Heart left ventricle (tissue), 16 donors: ENCODE measurements at regions not wholly inside any gene's neighbourhood (a gene's known extent, or its start where the extent isn't known, plus 50 kb on each side); places are given as distances from the start of the nearest gene placed in this dataset.

Experiments used
- ATAC-seq, 4 donors: fragments of 200-7000 bp; cut with Tn5 transposase; one replicate each; pipeline ENCODE4 v1.9.1; 2020 to 2022; ENCODE audit warnings: moderate library complexity in 4 of 4, mild to moderate bottlenecking in 3 of 4, moderate number of reproducible peaks in 1 of 4
- DNase-seq, 5 donors: peaks; one replicate each; pipeline ENCODE4 v3.0.0-alpha.2; 2020
- H3K27ac ChIP-seq, 12 donors: fragments of 200-600 bp; sonication (generic) in 4 of 12; one replicate each; pipeline versions ENCODE4 v1.5.0 to v1.8.0; 2016 to 2022; ENCODE audit warnings: mild to moderate bottlenecking in 2 of 12
- H3K27me3 ChIP-seq, 9 donors: fragments of 200-600 bp; sonication (generic) in 2 of 9; one replicate each; pipeline versions ENCODE4 v1.5.1 to v1.8.0; 2016 to 2022; ENCODE audit warnings: mild to moderate bottlenecking in 3 of 9
- H3K36me3 ChIP-seq, 9 donors: fragments of 200-600 bp; sonication (generic) in 2 of 9; one replicate each; pipeline versions ENCODE4 v1.5.0 to v1.8.0; 2018 to 2022; ENCODE audit warnings: mild to moderate bottlenecking in 2 of 9
- H3K4me1 ChIP-seq, 12 donors: fragments of 200-600 bp; sonication (generic) in 4 of 12; one replicate each; pipeline versions ENCODE4 v1.5.0 to v1.8.0; 2016 to 2022; ENCODE audit warnings: mild to moderate bottlenecking in 3 of 12
- H3K4me3 ChIP-seq, 12 donors: fragments of 200-600 bp; sonication (generic) in 4 of 12; one replicate each; pipeline versions ENCODE4 v1.5.0 to v1.8.0; 2017 to 2022; ENCODE audit warnings: mild to moderate bottlenecking in 9 of 12, moderate library complexity in 4 of 12
- H3K9me3 ChIP-seq, 12 donors: fragments of 200-600 bp; sonication (generic) in 4 of 12; one replicate each; pipeline versions ENCODE4 v1.5.0 to v1.8.0; 2016 to 2022; ENCODE audit warnings: mild to moderate bottlenecking in 1 of 12
- POLR2A ChIP-seq, 2 donors: fragments of 450-650 bp; IDR thresholded peaks; one replicate each; pipeline ENCODE4 v1.6.1; 2017; ENCODE audit warnings: antibody characterized with exemption in 2 of 2, mild to moderate bottlenecking in 2 of 2, moderate library complexity in 2 of 2
- WGBS, 4 donors: extraction: QIAGEN DNeasy Blood & Tissue Kit in 2 of 4; methylation state at CpG; one replicate each; pipeline versions ENCODE4 v1.1.5 to v1.1.7; 2013 to 2018; 5-methylcytosine and 5-hydroxymethylcytosine counted together
- intact Hi-C, 10 donors: fragments of 100-400 bp; cut with DNase I; formaldehyde crosslinking; loops; one replicate each; pipeline versions ENCODE4 v1.11.1 to v1.14.2; 2022
- TF ChIP-seq, protein P1 (sequence below), 12 donors: fragments of 200-600 bp; sonication (generic) in 4 of 12; IDR thresholded peaks; one replicate each; pipeline versions ENCODE4 v1.5.0 to v1.8.0; 2018 to 2022; ENCODE audit warnings: antibody characterized with exemption in 12 of 12, mild to moderate bottlenecking in 5 of 12
- donor health status: ischemic (EF 13 %, LVEDD 7.1; RV severe dilation, severe dysfunction).
- donor health status: healthy with polysubstance abuse.
- donor health status: DM: no; HTN: yes; CAD: no.
- donor health status: DM: no; HTN: no; CAD: no.
- donor health status: ischemic (EF 25% LVEDD 6.9; RV normal size, moderate dysfunction).
- donor health status: ischemic (EF 25% LVEDD 5.7; RV mildly dilated, moderate dysfunction).
- donor health status: healthy.
- donor health status: DM: yes; HTN: yes; CAD: no.
- donor health status: ischemic (EF 35%, LVEDD 5.7; RV mildly dilated, moderate dysfunction).
- donor health status: nonischemic (EF 11% LVEDD 7.7; RV severe dilation, severe dysfunction).
- donor health status: DM: yes; HTN: yes; CAD: no.
- donor health status: PGD.
- donor health status: ischemic (EF 29% LVEDD 5.4; RV normal size, mild dysfunction).
- donor health status: nonischemic (EF 23%, LVEDD 6.1; RV moderate dilation, normal function).

DNA sequence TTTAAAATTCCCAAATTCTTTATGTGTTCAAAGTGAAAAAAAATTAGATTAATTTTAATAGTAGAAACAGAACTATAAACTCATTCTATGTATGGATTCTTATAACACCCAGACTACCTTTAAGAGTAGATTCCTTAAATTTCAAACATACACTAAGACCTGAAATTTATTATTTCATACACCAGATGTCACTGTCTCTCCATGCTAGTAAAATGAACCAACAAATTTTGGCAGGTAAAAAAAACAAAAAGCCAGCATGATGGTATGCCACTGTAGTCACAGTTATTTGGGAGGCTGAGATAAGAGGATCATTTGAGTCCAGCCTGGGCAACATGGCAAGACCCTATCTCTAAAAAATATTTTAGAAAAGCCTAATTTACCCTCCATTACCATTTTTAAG lies 461.3 kb upstream of the NAALADL2 start:
- no peaks in the 10 kb centered on the region for H3K36me3 ChIP-seq
- no peaks in the 10 kb centered on the region for H3K27me3 ChIP-seq
- no peak for ATAC-seq
- H3K9me3 ChIP-seq: peaks cover 0 to 6% (median 0%) of the 10 kb centered on the region in 12 donors
- DNase-seq: no peak
- H3K4me1 ChIP-seq: no peaks in the 10 kb centered on the region
- H3K27ac ChIP-seq: no peak overlapping the region
- intact Hi-C loops: no loop called here
- H3K4me3 ChIP-seq: no peak overlapping the region
- TF ChIP-seq, protein P1, sequence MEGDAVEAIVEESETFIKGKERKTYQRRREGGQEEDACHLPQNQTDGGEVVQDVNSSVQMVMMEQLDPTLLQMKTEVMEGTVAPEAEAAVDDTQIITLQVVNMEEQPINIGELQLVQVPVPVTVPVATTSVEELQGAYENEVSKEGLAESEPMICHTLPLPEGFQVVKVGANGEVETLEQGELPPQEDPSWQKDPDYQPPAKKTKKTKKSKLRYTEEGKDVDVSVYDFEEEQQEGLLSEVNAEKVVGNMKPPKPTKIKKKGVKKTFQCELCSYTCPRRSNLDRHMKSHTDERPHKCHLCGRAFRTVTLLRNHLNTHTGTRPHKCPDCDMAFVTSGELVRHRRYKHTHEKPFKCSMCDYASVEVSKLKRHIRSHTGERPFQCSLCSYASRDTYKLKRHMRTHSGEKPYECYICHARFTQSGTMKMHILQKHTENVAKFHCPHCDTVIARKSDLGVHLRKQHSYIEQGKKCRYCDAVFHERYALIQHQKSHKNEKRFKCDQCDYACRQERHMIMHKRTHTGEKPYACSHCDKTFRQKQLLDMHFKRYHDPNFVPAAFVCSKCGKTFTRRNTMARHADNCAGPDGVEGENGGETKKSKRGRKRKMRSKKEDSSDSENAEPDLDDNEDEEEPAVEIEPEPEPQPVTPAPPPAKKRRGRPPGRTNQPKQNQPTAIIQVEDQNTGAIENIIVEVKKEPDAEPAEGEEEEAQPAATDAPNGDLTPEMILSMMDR (IDR thresholded peaks at IDR 0.05): peak; percentile 21 to 64 (median 52)
- TF ChIP-seq POLR2A (IDR thresholded peaks at IDR 0.05): no peak

GRCh38 chr3:174398761-174399160 lies 460.4 kb upstream of the NAALADL2 start:
- ATAC-seq (no peak), DNase-seq (no peak)
- H3K4me1 ChIP-seq: no peaks in the 10 kb centered on the region
- no peak for TF ChIP-seq POLR2A (IDR thresholded peaks at IDR 0.05)
- TF ChIP-seq, protein P1 (IDR thresholded peaks at IDR 0.05): no peak
- 72 to 84% (median 79%) methylated on average over 1 of the region's 1 CpG for WGBS, 4 donors
- no peaks in the 10 kb centered on the region for H3K27me3 ChIP-seq
- intact Hi-C loops: no loop called here
- peaks cover 0 to 6% (median 0%) of the 10 kb centered on the region in 12 donors for H3K9me3 ChIP-seq
- H3K4me3 ChIP-seq: no peak overlapping the region
- H3K36me3 ChIP-seq: no peaks in the 10 kb centered on the region
- H3K27ac ChIP-seq: no peak overlapping the region

DNA sequence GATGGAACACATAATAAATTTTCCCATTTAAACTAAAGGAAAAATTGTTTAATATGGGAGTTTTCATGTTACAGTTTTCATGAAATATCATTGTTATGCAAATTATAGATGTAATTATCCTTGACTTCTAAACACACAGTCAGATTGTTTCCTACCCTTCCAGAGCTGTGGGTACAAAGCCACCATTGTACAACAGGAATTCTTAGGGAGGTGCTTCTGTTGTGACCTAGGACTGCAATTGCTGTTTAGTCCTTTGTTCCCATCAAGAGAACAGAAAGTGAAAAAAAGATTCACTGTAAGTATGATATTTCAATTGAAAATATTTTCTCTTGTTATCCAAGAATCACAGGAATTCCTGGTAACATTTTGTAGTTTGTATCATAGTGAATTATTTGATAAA lies 455.3 kb upstream of the NAALADL2 start:
- Histone ChIP-seq H3K9me3 (peaks cover 0 to 6% (median 0%) of the 10 kb centered on the region in 12 donors), H3K27me3 (no peaks in the 10 kb centered on the region), H3K4me3 (no peak overlapping the region), H3K36me3 (no peaks in the 10 kb centered on the region), H3K27ac (no peak overlapping the region), H3K4me1 (no peaks in the 10 kb centered on the region)
- no peak for DNase-seq
- TF ChIP-seq POLR2A (IDR thresholded peaks at IDR 0.05): no peak
- TF ChIP-seq, protein P1 (IDR thresholded peaks at IDR 0.05): no peak
- intact Hi-C loops: no loop called here
- no peak for ATAC-seq

- no peak for TF ChIP-seq POLR2A (IDR thresholded peaks at IDR 0.05)
- TF ChIP-seq, protein P1 (IDR thresholded peaks at IDR 0.05): no peak
- Histone ChIP-seq H3K9me3 (no peaks in the 10 kb centered on the region), H3K4me1 (no peaks in the 10 kb centered on the region), H3K27me3 (no peaks in the 10 kb centered on the region), H3K27ac (no peak overlapping the region), H3K36me3 (no peaks in the 10 kb centered on the region), H3K4me3 (no peak overlapping the region)
- DNase-seq (peak in 1 of 5 donors; percentile 32), ATAC-seq (no peak)
- WGBS, 4 donors: 76 to 93% (median 86%) methylated on average over 14 of the region's 14 CpGs
- intact Hi-C loops: no loop called here
These were observed 450.8 kb upstream of the NAALADL2 start for GRCh38 chr3:174408310-174408709.
